ENCODE measurements at regions not wholly inside any gene's neighbourhood (a gene's known extent, or its start where the extent isn't known, plus 50 kb on each side); places are given as distances from the start of the nearest gene placed in this dataset.
A peak's percentile ranks its signal among the peaks of the same experiment; 100 is the strongest.

DNA sequence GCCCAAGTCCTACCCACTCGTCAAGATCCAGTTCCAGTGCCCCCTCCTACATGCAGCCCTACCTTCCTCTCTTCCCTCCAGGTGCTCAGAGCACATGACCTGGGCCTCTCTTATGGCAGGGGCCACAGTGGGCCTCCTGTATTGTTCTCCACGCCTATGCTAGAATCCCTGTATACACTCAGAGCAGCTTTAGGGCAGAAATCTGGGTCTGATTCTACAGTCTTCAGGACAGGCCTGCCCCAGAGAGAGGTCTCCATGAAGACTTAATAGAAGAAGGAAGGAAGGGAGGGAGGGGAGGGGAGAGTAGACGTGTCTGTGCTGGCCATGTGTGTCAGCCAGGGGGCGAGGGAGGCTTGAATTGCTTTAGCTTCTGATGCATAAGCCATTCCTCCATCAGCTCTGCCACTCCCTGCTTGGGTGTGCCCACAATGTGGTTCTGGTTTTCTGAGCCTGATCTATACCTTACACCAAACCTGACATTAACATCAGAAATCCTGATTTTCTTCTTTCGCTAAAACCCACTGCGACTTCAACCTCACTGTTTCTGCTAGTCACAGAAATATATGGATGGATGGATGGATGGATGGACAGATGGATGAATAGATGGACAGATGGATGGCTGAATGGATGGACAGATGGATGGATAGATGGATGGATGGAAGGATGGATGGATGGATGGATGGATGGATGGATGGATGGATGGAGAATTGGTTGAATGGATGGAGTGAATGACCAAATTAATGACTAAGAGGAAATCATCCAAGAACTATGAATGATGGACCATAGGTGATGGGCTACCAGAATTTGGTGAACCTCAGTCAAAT lies 56.6 kb upstream of the PRDM11 start:
- DNase-seq (ENCODE audit: low spot score), result peak; percentile 35

DNA sequence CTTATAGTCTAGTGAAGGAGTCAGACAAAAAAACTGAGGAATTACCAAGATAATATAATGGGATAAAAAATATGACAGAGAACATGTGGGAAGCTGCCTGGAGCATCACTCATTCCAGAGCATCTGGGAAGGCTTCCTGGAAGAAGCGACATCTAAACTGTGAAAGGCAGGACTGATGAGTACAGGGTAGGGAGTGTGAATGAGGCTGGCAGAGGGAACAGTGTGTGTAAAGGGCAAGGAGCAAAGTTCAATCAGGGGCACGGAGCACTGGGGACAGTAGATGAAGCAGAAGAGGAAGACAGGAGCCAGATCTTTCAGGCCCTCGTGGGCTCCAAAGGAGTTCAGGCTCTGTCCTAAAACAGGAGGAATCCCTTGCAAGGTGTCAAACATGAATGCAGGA lies 55.8 kb upstream of the PRDM11 start:
- no peak for DNase-seq (ENCODE audit: low spot score)

DNA sequence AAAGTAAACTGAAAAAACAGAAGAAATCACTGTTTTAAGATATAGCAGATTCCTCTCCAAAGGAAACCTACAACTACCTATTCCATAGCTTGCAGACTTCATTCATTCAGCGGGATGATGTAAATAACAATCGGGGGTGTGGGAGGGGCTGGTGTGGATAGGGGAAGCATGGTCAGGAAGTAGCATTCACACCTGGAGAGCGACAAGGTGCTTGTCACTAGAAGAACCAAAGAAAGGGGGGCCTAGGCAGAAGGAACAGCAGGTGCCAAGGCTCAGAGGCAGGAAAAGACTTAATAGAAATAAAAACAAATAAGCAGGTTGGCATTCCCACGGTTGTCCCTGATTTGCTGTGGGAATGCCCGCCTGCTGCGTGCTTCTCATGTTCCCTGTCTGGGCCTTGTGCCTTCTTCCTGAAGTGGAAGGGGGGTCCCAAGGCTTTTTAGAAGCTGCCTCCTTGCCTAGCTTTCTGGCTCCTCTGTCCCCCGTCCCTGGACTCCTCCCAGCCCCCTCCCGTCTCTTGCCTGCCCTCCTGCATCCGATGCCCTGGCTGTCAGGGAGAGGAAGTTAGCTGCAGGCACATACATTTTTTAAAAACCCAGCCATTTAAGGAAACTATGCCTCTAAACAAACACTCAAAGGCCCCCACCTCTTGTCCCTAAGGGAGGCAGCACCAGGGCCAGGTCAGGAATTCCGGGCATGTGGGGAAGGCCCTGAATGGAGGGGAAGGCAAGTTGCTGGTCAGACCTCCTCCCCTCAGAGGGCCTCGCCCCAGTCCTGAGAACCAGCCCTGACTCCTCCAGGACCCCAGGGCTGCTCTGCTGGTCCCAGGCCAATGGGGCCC lies 54.7 kb upstream of the PRDM11 start:
- peak; percentile 38 for DNase-seq (ENCODE audit: low spot score)

DNA sequence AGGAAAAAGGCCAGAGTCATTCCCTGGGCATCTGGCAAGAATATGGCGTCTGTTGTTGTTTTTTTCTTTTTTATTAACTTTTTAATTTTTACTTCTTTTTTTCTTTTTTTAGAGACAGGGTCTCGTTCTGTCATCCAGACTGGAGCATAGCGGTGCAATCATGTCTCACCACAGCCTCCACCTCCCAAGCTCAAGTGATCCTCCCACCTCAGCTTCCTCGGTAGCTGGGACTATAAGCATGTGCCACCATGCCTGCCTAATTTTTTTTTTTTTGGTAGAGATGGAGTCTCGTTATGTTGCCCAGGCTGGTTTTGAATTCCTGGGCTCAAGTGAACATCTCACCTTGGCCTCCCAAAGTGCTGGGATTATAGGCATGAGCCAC lies 54.0 kb upstream of the PRDM11 start:
- DNase-seq (ENCODE audit: low spot score), result no peak

DNA sequence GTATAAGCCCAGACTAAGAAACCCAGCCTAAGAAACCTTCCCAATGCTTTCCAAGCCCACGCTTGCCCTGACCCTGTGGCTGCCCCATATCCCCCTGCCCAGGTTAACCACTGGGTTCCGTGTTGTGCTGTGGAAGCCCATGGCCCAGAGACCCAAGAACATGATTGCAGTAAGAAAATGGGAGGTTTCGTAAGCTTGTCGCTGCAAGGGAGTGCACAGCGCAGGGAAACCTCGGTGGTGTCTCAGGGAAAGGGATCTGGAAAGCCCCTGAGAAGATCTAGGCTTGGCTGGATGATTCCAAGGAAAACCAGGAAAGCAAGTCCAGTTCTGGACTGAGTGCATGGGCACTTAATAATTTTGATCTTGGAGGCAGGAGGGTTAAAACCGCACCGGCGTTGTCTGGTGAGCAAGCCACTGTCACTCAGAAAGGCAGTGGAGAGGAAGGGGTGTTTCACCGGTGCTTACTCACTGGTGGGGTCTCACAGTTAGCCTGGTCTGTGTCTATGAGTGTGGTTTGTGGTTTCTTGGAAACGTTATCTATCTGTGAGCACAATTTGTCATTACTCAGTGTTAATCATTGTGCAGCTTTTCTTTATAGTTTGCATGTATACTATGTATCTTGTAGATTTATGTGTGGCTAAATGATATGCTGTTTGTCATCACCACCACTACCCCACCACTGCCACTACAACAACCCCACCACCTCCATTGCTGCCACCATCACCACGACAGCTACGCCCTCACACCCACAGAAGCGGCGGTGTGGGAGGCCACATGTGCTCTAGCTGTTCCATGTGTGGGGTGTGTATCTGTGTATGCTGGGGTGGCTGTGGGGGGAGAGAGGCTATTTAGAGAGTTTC lies 53.3 kb upstream of the PRDM11 start:
- no peak for DNase-seq (ENCODE audit: low spot score)

DNA sequence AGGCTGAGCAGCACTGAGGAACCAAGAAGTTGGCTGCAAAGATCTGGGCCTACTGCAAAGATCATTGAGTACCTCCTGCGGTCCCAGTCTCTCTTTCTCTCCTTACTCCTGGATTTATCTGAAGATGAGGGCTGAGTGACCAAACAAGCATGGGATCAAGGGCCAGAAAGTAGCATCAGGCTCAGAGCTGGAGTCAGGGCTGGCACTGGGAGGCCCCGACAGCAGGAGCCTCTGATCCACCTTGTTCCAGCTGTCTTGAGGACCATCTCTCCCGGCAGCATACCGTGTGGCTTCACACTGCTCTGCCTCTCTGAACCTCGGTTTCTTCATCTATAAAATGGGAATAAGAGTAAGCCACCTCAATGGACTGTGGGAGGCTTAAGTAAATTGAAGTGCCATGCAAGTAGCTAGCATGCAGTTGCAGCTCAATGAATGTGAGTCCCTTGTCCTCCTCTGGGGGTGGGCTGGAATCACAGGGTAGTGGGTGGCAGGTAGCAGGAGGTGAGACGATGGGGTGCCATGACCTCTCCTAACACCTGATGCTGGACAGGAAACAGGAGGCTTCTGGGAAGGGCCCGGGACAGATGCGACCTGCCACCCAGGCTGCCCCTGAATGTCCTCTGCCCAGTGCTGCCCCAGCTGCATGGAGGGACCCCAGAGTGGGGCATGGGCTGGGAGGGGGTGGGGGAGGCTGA lies 52.5 kb upstream of the PRDM11 start:
- no peak for DNase-seq (ENCODE audit: low spot score)

DNA sequence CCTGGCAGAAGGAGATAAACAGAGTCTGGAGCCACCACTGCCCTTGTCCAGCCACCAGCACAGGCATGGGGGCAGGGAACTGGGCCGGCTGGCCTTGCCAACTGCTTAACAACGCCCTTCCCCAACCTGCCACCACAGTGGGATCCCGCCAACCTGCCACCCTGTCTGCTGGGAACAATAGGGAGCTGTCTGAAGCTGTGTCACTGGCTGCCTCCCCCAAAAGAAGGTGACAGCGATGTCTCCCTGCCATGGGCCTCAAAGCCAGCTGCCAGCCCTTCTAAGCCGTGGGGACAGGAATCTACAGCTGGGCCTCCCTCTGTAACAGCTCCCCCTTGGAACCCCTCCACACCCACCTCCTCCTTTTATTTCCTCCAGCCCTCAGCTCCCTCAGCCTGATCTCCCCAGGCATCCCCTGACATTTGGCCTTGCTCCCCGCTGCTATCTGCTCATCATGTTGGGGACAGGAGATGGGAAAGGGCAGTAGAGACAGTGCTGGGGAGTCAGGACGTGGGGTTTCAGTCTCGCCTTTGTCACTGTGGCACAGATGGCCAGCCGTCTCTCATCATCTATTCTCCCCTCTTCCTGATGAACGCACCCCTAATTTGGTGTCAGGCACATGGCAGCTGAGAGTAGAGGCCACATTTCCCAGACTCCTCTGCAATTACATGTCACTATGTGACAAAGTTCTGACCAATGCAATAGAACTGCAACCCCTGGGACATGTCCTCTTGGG lies 51.3 kb upstream of the PRDM11 start:
- DNase-seq (ENCODE audit: low spot score), result no peak

DNA sequence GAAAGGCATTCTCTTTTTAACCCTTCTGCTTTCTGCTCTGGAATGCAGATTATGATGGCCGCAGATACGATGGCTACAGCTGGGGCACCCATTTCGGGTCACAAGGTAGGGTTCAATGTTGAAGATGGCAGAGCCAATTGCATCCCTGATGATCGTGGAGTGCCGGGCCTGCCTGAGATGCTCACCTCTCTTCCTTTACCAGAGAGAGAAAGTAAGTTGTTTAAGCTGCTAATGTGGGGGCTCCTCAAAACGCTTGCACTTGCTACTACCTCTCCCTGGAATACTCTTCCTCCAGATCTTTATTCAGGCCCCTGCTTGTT lies 50.8 kb upstream of the PRDM11 start:
- DNase-seq (ENCODE audit: low spot score), result no peak

DNA sequence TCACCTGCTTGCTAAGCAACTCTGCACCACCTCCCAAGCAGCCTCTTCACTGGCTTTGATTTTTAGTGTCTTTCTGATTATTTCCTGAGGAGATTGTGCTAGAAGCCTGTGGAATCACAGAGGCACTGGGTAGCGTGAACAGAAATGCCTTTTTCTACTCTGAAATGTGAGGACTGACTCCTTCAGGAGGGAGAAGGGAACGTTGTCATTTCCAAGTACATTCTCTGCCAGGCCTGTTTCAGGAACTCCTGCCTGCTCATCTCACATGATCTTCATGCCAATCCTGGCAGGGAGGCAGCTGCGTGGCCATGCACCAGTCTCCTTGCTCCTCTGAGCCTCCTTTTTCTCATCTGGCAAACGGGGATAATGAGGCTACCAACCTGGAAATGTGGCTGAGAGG lies 49.8 kb upstream of the PRDM11 start:
- peak; percentile 1 for DNase-seq (ENCODE audit: low spot score)
